GM21360 (cell line): ENCODE measurements at regions not wholly inside any gene's neighbourhood (a gene's known extent, or its start where the extent isn't known, plus 50 kb on each side); places are given as distances from the start of the nearest gene placed in this dataset.
"Not testable (repeated sequence)": the region's sequence is repeated elsewhere in the genome, so short reads cannot be mapped to it uniquely, and the experiment has no call there.

Experiments
- ATAC-seq: cut with Tn5 transposase; IDR thresholded peaks from one replicate; pipeline ENCODE4 v1.9.1; 2021; ENCODE audit warnings: mild to moderate bottlenecking, moderate library complexity; ENCODE audit not compliant: unreplicated experiment

- no peak for ATAC-seq
Measured at GRCh38 chr7:93750986-93751385, 139.6 kb downstream of the TFPI2 start.

GRCh38 chr7:93747019-93747418 is 143.5 kb downstream of the TFPI2 start:
- no peak for ATAC-seq

- ATAC-seq = no peak
Measured at GRCh38 chr7:93739424-93739823, 151.1 kb downstream of the TFPI2 start.

GRCh38 chr7:93737953-93738352 is 152.6 kb downstream of the TFPI2 start:
- ATAC-seq = no peak

GRCh38 chr7:93736668-93737369 is 153.7 kb downstream of the TFPI2 start:
- ATAC-seq = no peak

GRCh38 chr7:93728292-93728691 is 153.8 kb upstream of the CALCR start:
- no peak for ATAC-seq

- ATAC-seq = no peak
Measured at GRCh38 chr7:93725954-93726353, 151.4 kb upstream of the CALCR start.

- no peak for ATAC-seq
Measured at GRCh38 chr7:93723424-93724124, 149.1 kb upstream of the CALCR start.

- no peak for ATAC-seq
Measured at GRCh38 chr7:93720106-93720505, 145.6 kb upstream of the CALCR start.

- ATAC-seq = no peak
Measured at GRCh38 chr7:93719546-93719945, 145.0 kb upstream of the CALCR start.

- ATAC-seq = no peak
Measured at GRCh38 chr7:93717217-93717900, 142.8 kb upstream of the CALCR start.

- no peak for ATAC-seq
Measured at GRCh38 chr7:93715234-93715633, 140.7 kb upstream of the CALCR start.

GRCh38 chr7:93711926-93712325 is 137.4 kb upstream of the CALCR start:
- ATAC-seq = no peak

GRCh38 chr7:93708255-93708654 is 133.7 kb upstream of the CALCR start:
- ATAC-seq = not testable (repeated sequence)

- no peak for ATAC-seq
Measured at GRCh38 chr7:93707249-93707648, 132.7 kb upstream of the CALCR start.

- not testable (repeated sequence) for ATAC-seq
Measured at GRCh38 chr7:93706162-93706561, 131.6 kb upstream of the CALCR start.

- no peak for ATAC-seq
Measured at GRCh38 chr7:93704217-93704616, 129.7 kb upstream of the CALCR start.

- ATAC-seq = no peak
Measured at GRCh38 chr7:93697901-93698300, 123.4 kb upstream of the CALCR start.

- ATAC-seq = no peak
Measured at GRCh38 chr7:93693796-93694195, 119.3 kb upstream of the CALCR start.

- no peak for ATAC-seq
Measured at GRCh38 chr7:93690021-93690420, 115.5 kb upstream of the CALCR start.

- ATAC-seq = no peak
Measured at GRCh38 chr7:93678185-93678584, 103.7 kb upstream of the CALCR start.
